ENCODE measurements at regions not wholly inside any gene's neighbourhood (a gene's known extent, or its start where the extent isn't known, plus 50 kb on each side); places are given as distances from the start of the nearest gene placed in this dataset.
A peak's percentile ranks its signal among the peaks of the same experiment; 100 is the strongest.

DNA sequence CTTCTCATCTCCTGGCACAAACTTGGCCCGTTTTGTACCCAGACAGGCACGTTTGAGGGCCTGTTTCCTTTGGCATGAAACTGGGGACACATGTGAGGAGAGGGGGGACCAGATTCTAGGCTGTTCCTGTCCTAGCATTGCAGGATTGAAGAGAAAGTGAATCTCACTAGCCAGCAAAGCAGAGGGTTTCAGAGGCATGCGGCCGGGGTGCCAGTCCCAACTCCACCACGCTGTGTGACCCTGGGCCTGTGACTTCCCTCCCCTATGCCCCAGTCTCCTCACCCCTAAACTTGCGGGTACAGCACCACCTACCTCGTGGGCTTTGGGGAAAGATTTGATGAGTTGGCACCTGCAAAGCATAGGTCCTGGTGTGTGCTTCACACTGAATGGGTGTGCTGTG lies 53.5 kb upstream of the CIBAR2 start:
- Histone ChIP-seq H3K9ac (ENCODE audit: insufficient read depth, low read depth, low read length) (no peak overlapping the region), H3K27me3 (ENCODE audit: control insufficient read depth in 1 of 2, insufficient read depth in 2 of 2, low read length in 2 of 2) (peaks cover 5 to 27% of the 10 kb centered on the region in 2 experiments), H2AFZ (ENCODE audit: low read length) (no peak overlapping the region), H3K4me2 (ENCODE audit: low read depth, low read length) (no peak overlapping the region), H3K79me2 (ENCODE audit: insufficient read depth, low read length) (no peaks in the 10 kb centered on the region), H3K36me3 (replicated peaks in 1 of 2; ENCODE audit: control insufficient read depth in 1 of 2, insufficient read depth in 2 of 2, low read length in 2 of 2) (no peaks in the 10 kb centered on the region), H3K27ac (ENCODE audit: extremely low read length, insufficient read depth, low read length) (no peak overlapping the region), H3K4me3 (replicated peaks in 1 of 3; ENCODE audit: insufficient read depth in 1 of 3, low read depth in 2 of 3, low read length in 3 of 3) (no peak overlapping the region), H3K4me1 (ENCODE audit: insufficient read depth, low read length) (peaks cover 79% of the 10 kb centered on the region), H3K9me3 (ENCODE audit: low read length) (no peaks in the 10 kb centered on the region), H4K20me1 (ENCODE audit: insufficient read depth, low read length) (peaks cover under 1% of the 10 kb centered on the region; the same call in 1 of the 2 replicates)
- FAIRE-seq (no peak), DNase-seq (ENCODE audit: low spot score) (no peak), ATAC-seq (no peak)
- CTCF ChIA-PET (ENCODE audit: low intra/inter-chr PET ratio, low total read pairs), result no interaction called here
- no TSS peak for BruUV-seq (replicated peaks)
- POLR2A ChIA-PET, result interaction anchor here (1.2 to 1.7 kb wide), 2 partner anchors 24 to 29 kb away, joined by 4 to 5 read pairs; no protein-coding TSS in a partner anchor
- intact Hi-C loops (cut with micrococcal nuclease; ENCODE audit: unreplicated experiment) (loop anchor here (2.0 kb wide), 1 partner anchor 29 kb away; no protein-coding TSS in a partner anchor), in situ Hi-C loops (cut with HindIII; ENCODE audit: extremely low pct_ligation_motif_present, low pct_unique_long_range_greater_than_20kb) (no loop called here)
- TF ChIP-seq, protein P1, sequence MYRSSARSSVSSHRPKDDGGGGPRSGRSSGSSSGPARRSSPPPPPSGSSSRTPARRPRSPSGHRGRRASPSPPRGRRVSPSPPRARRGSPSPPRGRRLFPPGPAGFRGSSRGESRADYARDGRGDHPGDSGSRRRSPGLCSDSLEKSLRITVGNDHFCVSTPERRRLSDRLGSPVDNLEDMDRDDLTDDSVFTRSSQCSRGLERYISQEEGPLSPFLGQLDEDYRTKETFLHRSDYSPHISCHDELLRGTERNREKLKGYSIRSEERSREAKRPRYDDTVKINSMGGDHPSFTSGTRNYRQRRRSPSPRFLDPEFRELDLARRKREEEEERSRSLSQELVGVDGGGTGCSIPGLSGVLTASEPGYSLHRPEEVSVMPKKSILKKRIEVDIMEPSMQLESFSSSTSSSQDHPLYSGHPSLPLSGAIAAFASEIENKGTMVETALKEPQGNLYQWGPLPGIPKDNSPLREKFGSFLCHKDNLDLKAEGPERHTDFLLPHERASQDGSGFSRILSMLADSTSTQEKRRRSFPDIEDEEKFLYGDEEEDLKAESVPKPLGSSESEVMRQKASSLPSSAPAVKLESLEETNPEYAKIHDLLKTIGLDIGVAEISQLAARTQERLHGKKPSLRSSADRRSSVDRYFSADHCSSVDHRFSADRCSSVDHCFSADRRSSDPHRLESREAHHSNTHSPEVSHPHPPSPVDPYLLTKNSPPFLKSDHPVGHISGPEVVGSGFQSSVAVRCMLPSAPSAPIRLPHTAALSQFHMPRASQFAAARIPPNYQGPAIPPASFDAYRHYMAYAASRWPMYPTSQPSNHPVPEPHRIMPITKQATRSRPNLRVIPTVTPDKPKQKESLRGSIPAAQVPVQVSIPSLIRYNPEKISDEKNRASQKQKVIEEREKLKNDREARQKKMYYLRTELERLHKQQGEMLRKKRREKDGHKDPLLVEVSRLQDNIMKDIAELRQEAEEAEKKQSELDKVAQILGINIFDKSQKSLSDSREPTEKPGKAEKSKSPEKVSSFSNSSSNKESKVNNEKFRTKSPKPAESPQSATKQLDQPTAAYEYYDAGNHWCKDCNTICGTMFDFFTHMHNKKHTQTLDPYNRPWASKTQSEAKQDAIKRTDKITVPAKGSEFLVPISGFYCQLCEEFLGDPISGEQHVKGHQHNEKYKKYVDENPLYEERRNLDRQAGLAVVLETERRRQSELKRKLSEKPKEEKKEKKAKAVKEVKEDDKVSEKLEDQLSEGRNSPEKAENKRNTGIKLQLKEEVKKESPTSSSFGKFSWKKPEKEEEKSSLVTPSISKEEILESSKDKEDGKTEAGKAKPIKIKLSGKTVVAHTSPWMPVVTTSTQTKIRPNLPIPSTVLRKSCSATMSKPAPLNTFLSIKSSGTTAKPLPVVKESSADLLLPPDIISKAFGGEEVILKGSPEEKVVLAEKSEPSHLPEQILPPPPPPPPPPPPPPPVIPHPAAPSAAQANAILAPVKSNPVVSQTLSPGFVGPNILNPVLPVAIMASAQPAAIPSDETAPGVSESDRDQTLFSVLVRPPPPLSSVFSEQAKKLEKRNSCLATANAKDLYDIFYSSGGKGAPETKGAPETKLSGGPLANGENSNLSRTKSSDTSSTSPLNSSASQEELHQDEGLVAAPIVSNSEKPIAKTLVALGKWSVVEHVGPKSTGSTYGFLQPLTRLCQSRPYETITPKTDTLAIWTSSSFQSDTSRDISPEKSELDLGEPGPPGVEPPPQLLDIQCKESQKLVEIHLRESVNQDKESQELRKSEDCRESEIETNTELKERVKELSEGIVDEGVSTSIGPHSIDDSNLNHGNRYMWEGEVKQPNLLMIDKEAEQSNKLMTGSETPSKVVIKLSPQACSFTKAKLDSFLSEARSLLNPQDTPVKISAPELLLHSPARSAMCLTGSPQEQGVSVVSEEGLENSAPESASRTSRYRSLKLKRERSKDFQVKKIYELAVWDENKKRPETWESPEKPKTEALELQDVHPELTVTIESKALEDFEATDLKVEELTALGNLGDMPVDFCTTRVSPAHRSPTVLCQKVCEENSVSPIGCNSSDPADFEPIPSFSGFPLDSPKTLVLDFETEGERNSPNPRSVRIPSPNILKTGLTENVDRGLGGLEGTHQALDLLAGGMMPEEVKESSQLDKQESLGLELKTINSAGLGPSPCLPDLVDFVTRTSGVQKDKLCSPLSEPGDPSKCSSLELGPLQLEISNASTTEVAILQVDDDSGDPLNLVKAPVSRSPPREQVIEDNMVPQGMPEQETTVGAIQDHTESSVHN (CRISPR knock-in tag; IDR thresholded peaks at IDR 0.05), result no peak
- peak in 1 of 2 experiments; percentile 39; a peak in 1 of 4 replicates for TF ChIP-seq MAFK (conservative IDR thresholded peaks at IDR 0.05 in 1 of 2, IDR thresholded peaks at IDR 0.05 in 1 of 2; ENCODE audit: low read length in 2 of 2)
- 0 out of 2 replicates have a peak, but pooled peaks have one; percentile 24 for TF ChIP-seq MAFF (IDR thresholded peaks at IDR 0.05; ENCODE audit: low read depth, low read length)
- TF ChIP-seq DDIT3 (CRISPR knock-in tag; IDR thresholded peaks at IDR 0.05), result no peak
- 0 out of 2 replicates have a peak, but pooled peaks have one; percentile 23 for TF ChIP-seq ZNF432 (CRISPR knock-in tag; IDR thresholded peaks at IDR 0.05; ENCODE audit: borderline replicate concordance)
- WGBS (ENCODE audit: low lambda C conversion rate), result 63% methylated on average over 7 of the region's 7 CpGs
